LNCaP clone FGC (cell line): ENCODE measurements at regions not wholly inside any gene's neighbourhood (a gene's known extent, or its start where the extent isn't known, plus 50 kb on each side); places are given as distances from the start of the nearest gene placed in this dataset.
A peak's percentile ranks its signal among the peaks of the same experiment; 100 is the strongest.

ENCODE experiments used
- DNase-seq: peaks from one replicate; pipeline ENCODE4 v3.0.0-alpha.2; 2011; ENCODE audit warnings: low read depth
- H3K4me3 ChIP-seq: 2 replicates; pipeline ENCODE4 v1.5.1; 2011; ENCODE audit warnings: mild to moderate bottlenecking, low read depth, low read length, control low read depth
- CTCF ChIP-seq: IDR thresholded peaks from 2 replicates; pipeline ENCODE4 v1.5.1; 2012; ENCODE audit warnings: mild to moderate bottlenecking; ENCODE audit not compliant: control insufficient read depth, insufficient read depth; ENCODE audit errors: extremely low read depth

DNA sequence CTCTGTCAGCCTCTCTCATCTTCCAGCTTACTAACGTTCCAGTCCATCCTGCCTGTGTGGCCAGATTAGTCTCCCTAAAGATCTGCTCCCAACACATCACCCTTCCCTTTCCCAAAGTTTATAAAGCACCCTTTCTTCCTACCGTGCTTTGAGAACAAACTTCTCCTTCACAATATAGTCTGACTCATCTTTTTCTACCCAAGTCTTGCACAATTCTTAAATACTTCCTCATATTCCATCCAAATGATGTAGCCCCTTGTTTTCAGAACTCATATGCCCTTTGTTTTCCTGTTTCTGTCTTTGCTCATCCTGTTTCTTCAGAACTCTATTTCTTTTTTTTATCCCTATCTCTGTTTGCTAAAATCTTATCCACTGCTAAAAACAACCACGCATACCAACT, 326.8 kb downstream of the MFSD1 start:
- no peak overlapping the region for H3K4me3 ChIP-seq
- DNase-seq, result no peak
- TF ChIP-seq CTCF, result no peak

DNA sequence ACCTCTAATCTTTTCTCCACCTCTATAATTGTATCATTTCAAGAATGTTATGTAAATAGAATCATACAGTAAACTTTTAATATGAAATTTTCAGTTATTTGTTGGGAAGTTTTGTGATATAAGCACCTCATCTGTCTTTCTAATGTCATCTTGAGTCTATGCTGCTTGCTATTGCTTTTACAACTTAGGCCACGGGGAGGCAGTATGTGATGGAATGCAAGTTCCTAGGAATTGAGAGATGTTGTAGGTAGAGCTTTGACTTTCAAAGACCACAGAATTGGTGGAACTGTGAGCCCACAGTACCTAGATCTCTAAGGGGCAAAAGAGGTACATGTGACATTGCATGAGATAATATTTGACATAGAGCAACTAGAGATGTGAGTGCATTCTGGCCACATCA, 328.3 kb downstream of the MFSD1 start:
- no peak overlapping the region for H3K4me3 ChIP-seq
- TF ChIP-seq CTCF, result peak; percentile 61
- no peak for DNase-seq

- no peak for DNase-seq
- TF ChIP-seq CTCF, result no peak
- H3K4me3 ChIP-seq, result no peak overlapping the region
Observed at GRCh38 chr3:159131376-159131775, 329.5 kb downstream of the MFSD1 start.

GRCh38 chr3:159137949-159138348, 336.1 kb downstream of the MFSD1 start:
- no peak overlapping the region for H3K4me3 ChIP-seq
- DNase-seq, result peak; percentile 38
- TF ChIP-seq CTCF, result no peak

DNA sequence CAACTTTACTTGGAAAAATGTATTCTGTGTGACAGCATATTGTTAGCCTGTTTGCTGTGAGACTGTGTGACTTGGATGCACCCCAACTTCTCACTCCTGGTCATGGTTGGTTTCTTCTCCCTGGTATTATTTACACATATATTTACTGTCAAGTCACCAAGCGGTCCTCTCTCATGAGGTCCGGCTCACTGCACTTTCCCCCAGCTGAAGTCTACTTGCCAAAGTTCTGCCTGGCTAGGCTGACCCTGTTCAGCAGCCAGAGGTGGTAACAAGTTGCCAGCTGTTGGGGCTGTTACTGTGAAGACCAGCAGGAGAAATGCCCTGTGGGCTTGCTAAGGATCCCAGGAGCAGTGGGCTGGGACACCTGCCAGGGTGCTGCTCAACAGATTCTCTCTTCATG, 337.5 kb downstream of the MFSD1 start:
- no peak for TF ChIP-seq CTCF
- peak; percentile 50 for DNase-seq
- no peak overlapping the region for H3K4me3 ChIP-seq

DNA sequence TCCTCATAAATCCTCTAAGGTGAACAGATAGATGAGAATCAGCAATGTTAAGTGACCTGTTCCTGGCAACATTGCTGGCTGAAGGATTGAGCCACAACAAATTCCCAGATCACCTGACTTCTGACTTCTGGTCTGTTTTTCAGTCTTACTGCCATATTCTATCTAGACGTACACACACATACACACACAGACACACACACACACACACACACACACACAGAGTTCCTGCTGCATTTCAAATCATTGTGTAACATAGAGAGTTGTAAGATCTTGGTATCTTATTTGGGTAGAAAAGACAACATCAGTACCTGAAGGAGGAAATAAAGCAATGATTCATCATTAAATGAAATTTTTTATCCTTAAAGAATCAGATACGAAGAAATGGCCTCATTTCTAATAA, 342.6 kb downstream of the MFSD1 start:
- no peak overlapping the region for H3K4me3 ChIP-seq
- no peak for TF ChIP-seq CTCF
- DNase-seq, result no peak

- no peak for TF ChIP-seq CTCF
- DNase-seq, result no peak
- no peak overlapping the region for H3K4me3 ChIP-seq
Observed at GRCh38 chr3:159144891-159145290, 343.0 kb downstream of the MFSD1 start.
